Glutamatergic neuron (in vitro differentiated cells): ENCODE measurements at regions not wholly inside any gene's neighbourhood (a gene's known extent, or its start where the extent isn't known, plus 50 kb on each side); places are given as distances from the start of the nearest gene placed in this dataset.
"Not testable (repeated sequence)": the region's sequence is repeated elsewhere in the genome, so short reads cannot be mapped to it uniquely, and the experiment has no call there.

Source experiments
- DNase-seq: peaks from one replicate; pipeline ENCODE4 v3.0.0; 2022
- H3K27ac Mint-ChIP-seq: one replicate; pipeline ENCODE4 v1.8.0; 2020; ENCODE audit warnings: mild to moderate bottlenecking, mixed read lengths, inconsistent platforms; ENCODE audit not compliant: unreplicated experiment
- H3K27me3 Mint-ChIP-seq: one replicate; pipeline ENCODE4 v1.8.0; 2020; ENCODE audit warnings: mild to moderate bottlenecking, moderate library complexity, mixed read lengths, inconsistent platforms; ENCODE audit not compliant: unreplicated experiment
- H3K36me3 Mint-ChIP-seq: one replicate; pipeline ENCODE4 v1.8.0; 2020; ENCODE audit warnings: mild to moderate bottlenecking, mixed read lengths, inconsistent platforms; ENCODE audit not compliant: unreplicated experiment
- H3K4me1 Mint-ChIP-seq: one replicate; pipeline ENCODE4 v1.8.0; 2020; ENCODE audit warnings: mild to moderate bottlenecking, low read depth, mixed read lengths, inconsistent platforms; ENCODE audit not compliant: unreplicated experiment
- H3K4me3 Mint-ChIP-seq: one replicate; pipeline ENCODE4 v1.8.0; 2020; ENCODE audit warnings: mild to moderate bottlenecking, mixed read lengths, inconsistent platforms; ENCODE audit not compliant: unreplicated experiment
- H3K9me3 Mint-ChIP-seq: one replicate; pipeline ENCODE4 v1.8.0; 2020; ENCODE audit warnings: mild to moderate bottlenecking, moderate library complexity, mixed read lengths, inconsistent platforms; ENCODE audit not compliant: unreplicated experiment
- CTCF ChIP-seq: fragments of 200-600 bp; sonication (generic); IDR thresholded peaks from one replicate; pipeline ENCODE4 v1.5.0; 2021; ENCODE audit not compliant: partially characterized antibody, unreplicated experiment

GRCh38 chr12:89768586-89769482 lies 60.2 kb upstream of the ATP2B1 start:
- no peak for DNase-seq
- H3K4me1 Mint-ChIP-seq, result peaks cover 9% of the 10 kb centered on the region
- TF ChIP-seq CTCF, result no peak
- no peak overlapping the region for H3K4me3 Mint-ChIP-seq
- no peaks in the 10 kb centered on the region for H3K36me3 Mint-ChIP-seq
- no peaks in the 10 kb centered on the region for H3K27me3 Mint-ChIP-seq
- no peaks in the 10 kb centered on the region for H3K9me3 Mint-ChIP-seq
- H3K27ac Mint-ChIP-seq, result no peak overlapping the region

- H3K4me1 Mint-ChIP-seq, result peaks cover 9% of the 10 kb centered on the region
- no peaks in the 10 kb centered on the region for H3K36me3 Mint-ChIP-seq
- no peaks in the 10 kb centered on the region for H3K27me3 Mint-ChIP-seq
- TF ChIP-seq CTCF, result no peak
- H3K4me3 Mint-ChIP-seq, result no peak overlapping the region
- no peak overlapping the region for H3K27ac Mint-ChIP-seq
- no peaks in the 10 kb centered on the region for H3K9me3 Mint-ChIP-seq
- DNase-seq, result no peak
Measured at GRCh38 chr12:89765959-89766824, 57.6 kb upstream of the ATP2B1 start.

GRCh38 chr12:89764164-89764563 lies 55.5 kb upstream of the ATP2B1 start:
- H3K9me3 Mint-ChIP-seq, H3K27me3 Mint-ChIP-seq, H3K4me1 Mint-ChIP-seq, DNase-seq, H3K36me3 Mint-ChIP-seq, H3K4me3 Mint-ChIP-seq, H3K27ac Mint-ChIP-seq: not testable (repeated sequence)

GRCh38 chr12:89762498-89763170 lies 54.0 kb upstream of the ATP2B1 start:
- Mint-ChIP-seq H3K36me3 (no peaks in the 10 kb centered on the region), H3K4me3 (no peak overlapping the region), H3K27ac (no peak overlapping the region), H3K4me1 (no peaks in the 10 kb centered on the region), H3K27me3 (no peaks in the 10 kb centered on the region), H3K9me3 (no peaks in the 10 kb centered on the region)
- no peak for DNase-seq
- TF ChIP-seq CTCF, result no peak

- no peak for DNase-seq
- Mint-ChIP-seq H3K4me1 (no peaks in the 10 kb centered on the region), H3K27ac (no peak overlapping the region), H3K27me3 (no peaks in the 10 kb centered on the region), H3K4me3 (no peak overlapping the region), H3K36me3 (no peaks in the 10 kb centered on the region), H3K9me3 (no peaks in the 10 kb centered on the region)
- TF ChIP-seq CTCF, result no peak
Measured at GRCh38 chr12:89760783-89761182, 52.1 kb upstream of the ATP2B1 start.
